Neural cell (in vitro differentiated cells): ENCODE measurements at regions not wholly inside any gene's neighbourhood (a gene's known extent, or its start where the extent isn't known, plus 50 kb on each side); places are given as distances from the start of the nearest gene placed in this dataset.

Experiments used
- H2AFZ ChIP-seq: fragments of 200-600, 300-800 bp; sonication (generic), shearing (Covaris generic); 2 replicates; pipeline ENCODE4 v1.6.0; 2014; ENCODE audit warnings: low read depth, mild to moderate bottlenecking, antibody characterized with exemption, low read length, moderate library complexity
- H3F3A ChIP-seq: fragments of 200-600 bp; shearing (Covaris generic); 2 replicates; pipeline ENCODE4 v1.6.1; 2016; ENCODE audit warnings: mild to moderate bottlenecking, moderate library complexity, mixed read lengths, antibody characterized with exemption, low read length; ENCODE audit not compliant: insufficient read depth, poor library complexity, severe bottlenecking
- H3K27ac ChIP-seq: fragments of 200-600, 300-800 bp; sonication (generic), shearing (Covaris generic); 2 replicates; pipeline ENCODE4 v1.5.1; 2014; ENCODE audit warnings: mild to moderate bottlenecking, low read length, moderate library complexity
- H3K27me3 ChIP-seq: fragments of 300-800, 200-600 bp; sonication (generic), shearing (Covaris generic); 2 replicates; pipeline ENCODE4 v1.6.0; 2014; ENCODE audit warnings: mild to moderate bottlenecking, low read depth, low read length, moderate library complexity; ENCODE audit not compliant: insufficient read depth
- H3K36me3 ChIP-seq: fragments of 300-800, 200-600 bp; sonication (generic), shearing (Covaris generic); 2 replicates; pipeline ENCODE4 v1.5.1; 2014; ENCODE audit warnings: mild to moderate bottlenecking, antibody characterized with exemption, low read length, moderate library complexity; ENCODE audit not compliant: insufficient read depth
- H3K4me2 ChIP-seq: fragments of 300-800, 200-600 bp; sonication (generic), shearing (Covaris generic); 2 replicates; pipeline ENCODE4 v1.6.0; 2014; ENCODE audit warnings: mild to moderate bottlenecking, low read length
- H3K4me3 ChIP-seq: fragments of 300-800, 200-600 bp; sonication (generic), shearing (Covaris generic); 2 replicates; pipeline ENCODE4 v1.5.1; 2014; ENCODE audit warnings: mild to moderate bottlenecking, low read length, moderate library complexity
- H3K79me2 ChIP-seq: fragments of 200-600 bp; shearing (Covaris generic); replicated peaks from 2 replicates; pipeline ENCODE4 v1.6.0; 2014; ENCODE audit warnings: mild to moderate bottlenecking, low read length, moderate library complexity; ENCODE audit not compliant: insufficient read depth
- H3K9ac ChIP-seq: fragments of 300-800, 200-600 bp; sonication (generic), shearing (Covaris generic); 2 replicates; pipeline ENCODE4 v1.6.1; 2016; ENCODE audit warnings: mild to moderate bottlenecking, low read length, mixed read lengths
- H3K9me2 ChIP-seq: fragments of 200-600 bp; shearing (Covaris generic); 2 replicates; pipeline ENCODE4 v1.6.1; 2016; ENCODE audit warnings: mild to moderate bottlenecking, low read length, mixed read lengths; ENCODE audit not compliant: insufficient read depth
- H3K9me3 ChIP-seq: fragments of 200-600, 300-800 bp; sonication (generic), shearing (Covaris generic); 2 replicates; pipeline ENCODE4 v1.6.1; 2016; ENCODE audit warnings: mild to moderate bottlenecking, mixed run types, low read length, moderate library complexity, mixed read lengths
- H4K20me1 ChIP-seq: fragments of 200-600 bp; shearing (Covaris generic); 2 replicates; pipeline ENCODE4 v1.6.1; 2016; ENCODE audit warnings: mild to moderate bottlenecking, mixed run types; ENCODE audit not compliant: insufficient read depth
- CTCF ChIP-seq: fragments of 450-650 bp; IDR thresholded peaks from 2 replicates; pipeline ENCODE4 v1.5.1; 2014; ENCODE audit warnings: antibody characterized with exemption, mild to moderate bottlenecking, moderate library complexity; ENCODE audit not compliant: poor library complexity, severe bottlenecking
- EP300 ChIP-seq: fragments of 450-650 bp; conservative IDR thresholded peaks from 2 replicates; pipeline ENCODE4 v1.6.1; 2014; ENCODE audit warnings: antibody characterized with exemption, mild to moderate bottlenecking, moderate library complexity; ENCODE audit not compliant: poor library complexity, severe bottlenecking
- EZH2 ChIP-seq: fragments of 200-600, 300-800 bp; shearing (Covaris generic), sonication (generic); IDR thresholded peaks from 2 replicates; pipeline ENCODE4 v1.6.1; 2014; ENCODE audit warnings: antibody characterized with exemption, low read length, borderline replicate concordance, mild to moderate bottlenecking; ENCODE audit not compliant: insufficient read depth, poor library complexity, severe bottlenecking
- MXI1 ChIP-seq: fragments of 450-650 bp; conservative IDR thresholded peaks from 2 replicates; pipeline ENCODE4 v1.6.1; 2014; ENCODE audit warnings: antibody characterized with exemption, mild to moderate bottlenecking; ENCODE audit not compliant: poor library complexity, severe bottlenecking
- POLR2AphosphoS5 ChIP-seq: IDR thresholded peaks from 2 replicates; pipeline ENCODE4 v1.6.1; 2012
- RAD21 ChIP-seq: fragments of 450-650 bp; conservative IDR thresholded peaks from 2 replicates; pipeline ENCODE4 v1.6.1; 2014; ENCODE audit warnings: antibody characterized with exemption, mild to moderate bottlenecking, moderate library complexity
- SMC3 ChIP-seq: fragments of 450-650 bp; conservative IDR thresholded peaks from 2 replicates; pipeline ENCODE4 v1.6.1; 2014; ENCODE audit warnings: antibody characterized with exemption, mild to moderate bottlenecking, moderate library complexity; ENCODE audit not compliant: poor library complexity
- TAF1 ChIP-seq: IDR thresholded peaks from 2 replicates; pipeline ENCODE4 v1.6.1; 2012; ENCODE audit warnings: low read depth

GRCh38 chr4:126682250-126682649, 950.5 kb upstream of the INTU start:
- TF ChIP-seq RAD21 (no peak), MXI1 (no peak)
- no peaks in the 10 kb centered on the region for H4K20me1 ChIP-seq
- H3K9me2 ChIP-seq = no peaks in the 10 kb centered on the region
- no peaks in the 10 kb centered on the region for H3K79me2 ChIP-seq
- H3K9me3 ChIP-seq = no peaks in the 10 kb centered on the region
- H3K4me3 ChIP-seq = no peak overlapping the region
- H3K27ac ChIP-seq = no peak overlapping the region
- no peaks in the 10 kb centered on the region for H3K27me3 ChIP-seq
- H3K4me2 ChIP-seq = no peak overlapping the region
- H3K9ac ChIP-seq = no peak overlapping the region
- no peaks in the 10 kb centered on the region for H3K36me3 ChIP-seq
- H2AFZ ChIP-seq = no peak overlapping the region
- no peaks in the 10 kb centered on the region for H3F3A ChIP-seq

- TF ChIP-seq CTCF = no peak
- no peaks in the 10 kb centered on the region for H3K9me2 ChIP-seq
- no peaks in the 10 kb centered on the region for H3K27me3 ChIP-seq
- no peak overlapping the region for H2AFZ ChIP-seq
- no peaks in the 10 kb centered on the region for H4K20me1 ChIP-seq
- no peaks in the 10 kb centered on the region for H3K79me2 ChIP-seq
- no peak overlapping the region for H3K9ac ChIP-seq
- no peaks in the 10 kb centered on the region for H3F3A ChIP-seq
- no peaks in the 10 kb centered on the region for H3K36me3 ChIP-seq
- no peak overlapping the region for H3K4me3 ChIP-seq
- no peak overlapping the region for H3K27ac ChIP-seq
- H3K4me2 ChIP-seq = no peak overlapping the region
- H3K9me3 ChIP-seq = no peaks in the 10 kb centered on the region
These were observed 946.3 kb upstream of the INTU start for GRCh38 chr4:126686491-126686890.

GRCh38 chr4:126687655-126688358, 945.0 kb upstream of the INTU start:
- no peaks in the 10 kb centered on the region for H3F3A ChIP-seq
- H3K4me3 ChIP-seq = no peak overlapping the region
- H3K9ac ChIP-seq = no peak overlapping the region
- no peaks in the 10 kb centered on the region for H3K27me3 ChIP-seq
- H3K4me2 ChIP-seq = no peak overlapping the region
- H3K79me2 ChIP-seq = no peaks in the 10 kb centered on the region
- H4K20me1 ChIP-seq = no peaks in the 10 kb centered on the region
- no peak overlapping the region for H3K27ac ChIP-seq
- no peak for TF ChIP-seq POLR2AphosphoS5
- TF ChIP-seq CTCF = no peak
- H3K9me3 ChIP-seq = no peaks in the 10 kb centered on the region
- H2AFZ ChIP-seq = no peak overlapping the region
- H3K9me2 ChIP-seq = no peaks in the 10 kb centered on the region
- H3K36me3 ChIP-seq = no peaks in the 10 kb centered on the region

GRCh38 chr4:126691797-126692196, 941.0 kb upstream of the INTU start:
- Histone ChIP-seq H2AFZ (no peak overlapping the region), H3K9me2 (no peaks in the 10 kb centered on the region), H3K36me3 (no peaks in the 10 kb centered on the region), H3K9ac (no peak overlapping the region), H3K4me3 (no peak overlapping the region), H4K20me1 (no peaks in the 10 kb centered on the region), H3K9me3 (no peaks in the 10 kb centered on the region), H3K4me2 (no peak overlapping the region), H3F3A (no peaks in the 10 kb centered on the region), H3K27me3 (no peaks in the 10 kb centered on the region), H3K27ac (no peak overlapping the region), H3K79me2 (no peaks in the 10 kb centered on the region)
- TF ChIP-seq MXI1 (no peak), RAD21 (no peak), POLR2AphosphoS5 (no peak), EP300 (no peak), SMC3 (no peak), EZH2 (no peak), CTCF (no peak), TAF1 (no peak)
